Breast epithelium (tissue), 3 donors: ENCODE measurements at regions not wholly inside any gene's neighbourhood (a gene's known extent, or its start where the extent isn't known, plus 50 kb on each side); places are given as distances from the start of the nearest gene placed in this dataset.

ENCODE experiments used
- CTCF ChIP-seq, 3 donors: fragments of 450-650 bp; IDR thresholded peaks; one replicate each; pipeline ENCODE4 v1.5.1; 2016 to 2017; ENCODE audit warnings: antibody characterized with exemption in 3 of 3, mild to moderate bottlenecking in 3 of 3, moderate library complexity in 3 of 3
- POLR2A ChIP-seq: fragments of 450-650 bp; IDR thresholded peaks from one replicate; pipeline ENCODE4 v1.6.1; 2016; ENCODE audit warnings: antibody characterized with exemption, mild to moderate bottlenecking, moderate library complexity
- POLR2AphosphoS5 ChIP-seq, 3 donors: sonication (generic); formaldehyde crosslinking; IDR thresholded peaks; one replicate each; pipeline ENCODE4 v1.6.1; 2017; ENCODE audit warnings: antibody characterized with exemption in 3 of 3

GRCh38 chr9:7293091-7293490 is 506.5 kb downstream of the DMAC1 start:
- TF ChIP-seq POLR2AphosphoS5 (IDR thresholded peaks at IDR 0.05) (no peak), CTCF (IDR thresholded peaks at IDR 0.05) (no peak), POLR2A (no peak)
